GM12874 (cell line): ENCODE measurements at regions not wholly inside any gene's neighbourhood (a gene's known extent, or its start where the extent isn't known, plus 50 kb on each side); places are given as distances from the start of the nearest gene placed in this dataset.

Experiments
- CTCF ChIP-seq: IDR thresholded peaks from 2 replicates; pipeline ENCODE4 v1.5.1; 2011; ENCODE audit warnings: low read depth, mild to moderate bottlenecking, control low read depth, low read length, moderate library complexity; ENCODE audit not compliant: insufficient read depth

GRCh38 chr6:22668307-22668706, 98.9 kb downstream of the HDGFL1 start:
- TF ChIP-seq CTCF, result no peak

GRCh38 chr6:22668717-22669116, 99.4 kb downstream of the HDGFL1 start:
- TF ChIP-seq CTCF, result no peak

GRCh38 chr6:22670605-22671004, 101.2 kb downstream of the HDGFL1 start:
- TF ChIP-seq CTCF, result no peak

- no peak for TF ChIP-seq CTCF
Measured at GRCh38 chr6:22673474-22673873, 104.1 kb downstream of the HDGFL1 start.

GRCh38 chr6:22680950-22681349, 111.6 kb downstream of the HDGFL1 start:
- no peak for TF ChIP-seq CTCF

- TF ChIP-seq CTCF, result no peak
Measured at GRCh38 chr6:22681761-22682160, 112.4 kb downstream of the HDGFL1 start.

- no peak for TF ChIP-seq CTCF
Measured at GRCh38 chr6:22682979-22683378, 113.6 kb downstream of the HDGFL1 start.

GRCh38 chr6:22690446-22690845, 121.1 kb downstream of the HDGFL1 start:
- TF ChIP-seq CTCF, result no peak
